SK-N-SH (cell line): ENCODE measurements at regions not wholly inside any gene's neighbourhood (a gene's known extent, or its start where the extent isn't known, plus 50 kb on each side); places are given as distances from the start of the nearest gene placed in this dataset.

ENCODE experiments used
- GABPA ChIP-seq: IDR thresholded peaks from 2 replicates; pipeline ENCODE4 v1.4.0; 2012; ENCODE audit warnings: low read depth, mild to moderate bottlenecking
- MAX ChIP-seq: IDR thresholded peaks from 2 replicates; pipeline ENCODE4 v1.4.0; 2012; ENCODE audit warnings: low read depth
- SMC3 ChIP-seq: IDR thresholded peaks from 2 replicates; pipeline ENCODE4 v1.6.1; 2012; ENCODE audit warnings: low read depth, low read length, improper control_type of control experiment
- TF ChIP-seq, protein P1 (sequence below): fragments of 200-600 bp; sonication (generic); IDR thresholded peaks from 2 replicates; pipeline ENCODE4 v1.6.1; 2017; ENCODE audit warnings: antibody characterized with exemption, mild to moderate bottlenecking, moderate library complexity

- TF ChIP-seq SMC3 (no peak), MAX (no peak), GABPA (no peak)
- TF ChIP-seq, protein P1, sequence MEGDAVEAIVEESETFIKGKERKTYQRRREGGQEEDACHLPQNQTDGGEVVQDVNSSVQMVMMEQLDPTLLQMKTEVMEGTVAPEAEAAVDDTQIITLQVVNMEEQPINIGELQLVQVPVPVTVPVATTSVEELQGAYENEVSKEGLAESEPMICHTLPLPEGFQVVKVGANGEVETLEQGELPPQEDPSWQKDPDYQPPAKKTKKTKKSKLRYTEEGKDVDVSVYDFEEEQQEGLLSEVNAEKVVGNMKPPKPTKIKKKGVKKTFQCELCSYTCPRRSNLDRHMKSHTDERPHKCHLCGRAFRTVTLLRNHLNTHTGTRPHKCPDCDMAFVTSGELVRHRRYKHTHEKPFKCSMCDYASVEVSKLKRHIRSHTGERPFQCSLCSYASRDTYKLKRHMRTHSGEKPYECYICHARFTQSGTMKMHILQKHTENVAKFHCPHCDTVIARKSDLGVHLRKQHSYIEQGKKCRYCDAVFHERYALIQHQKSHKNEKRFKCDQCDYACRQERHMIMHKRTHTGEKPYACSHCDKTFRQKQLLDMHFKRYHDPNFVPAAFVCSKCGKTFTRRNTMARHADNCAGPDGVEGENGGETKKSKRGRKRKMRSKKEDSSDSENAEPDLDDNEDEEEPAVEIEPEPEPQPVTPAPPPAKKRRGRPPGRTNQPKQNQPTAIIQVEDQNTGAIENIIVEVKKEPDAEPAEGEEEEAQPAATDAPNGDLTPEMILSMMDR, result no peak
Measured at GRCh38 chrX:94977986-94978385, 1304.0 kb downstream of the FAM133A start.
